Activated CD4-positive, alpha-beta T cell treated with anti-CD3 and anti-CD28 coated beads for 36 hours (primary cell): ENCODE measurements at regions not wholly inside any gene's neighbourhood (a gene's known extent, or its start where the extent isn't known, plus 50 kb on each side); places are given as distances from the start of the nearest gene placed in this dataset.
"Not testable (repeated sequence)": the region's sequence is repeated elsewhere in the genome, so short reads cannot be mapped to it uniquely, and the experiment has no call there.

Experiments used
- ATAC-seq: fragments of 200-7000 bp; cut with Tn5 transposase; one replicate; pipeline ENCODE4 v1.10.0; 2021; ENCODE audit warnings: mild to moderate bottlenecking, moderate library complexity
- CTCF ChIA-PET: fragments of 350-600 bp; sonication (Branson Sonifier 250); formaldehyde crosslinking; loops from one replicate; lab custom pipeline; 2021; ENCODE audit warnings: antibody characterized with exemption; lab: Charles Lee
- POLR2A ChIA-PET: fragments of 350-600 bp; sonication (Branson Sonifier 250); formaldehyde crosslinking; loops from one replicate; lab custom pipeline; 2021; ENCODE audit warnings: antibody characterized with exemption, inconsistent platforms; lab: Charles Lee
- DNase-seq: peaks from one replicate; pipeline ENCODE4 v3.0.0-alpha.2; 2020
- H3K27ac Mint-ChIP-seq: one replicate; pipeline ENCODE4 v1.8.0; 2021; ENCODE audit warnings: mixed read lengths
- H3K27me3 Mint-ChIP-seq: one replicate; pipeline ENCODE4 v1.8.0; 2021; ENCODE audit warnings: mixed read lengths
- H3K36me3 Mint-ChIP-seq: one replicate; pipeline ENCODE4 v1.8.0; 2021; ENCODE audit warnings: low read depth, mixed read lengths
- H3K4me1 Mint-ChIP-seq: one replicate; pipeline ENCODE4 v1.8.0; 2021; ENCODE audit warnings: mixed read lengths
- H3K4me3 Mint-ChIP-seq: one replicate; pipeline ENCODE4 v1.8.0; 2021; ENCODE audit warnings: mild to moderate bottlenecking, moderate library complexity, mixed read lengths
- H3K9me3 Mint-ChIP-seq: one replicate; pipeline ENCODE4 v1.8.0; 2021; ENCODE audit warnings: low read depth, mixed read lengths
- intact Hi-C, 2 experiments: fragments of 100-400 bp; cut with DNase I in 1 of 2; cut with micrococcal nuclease in 1 of 2; formaldehyde crosslinking; loops; one replicate each; pipeline versions ENCODE4 v1.14.2 to v1.15.1; 2022 to 2024; cut with DNase I, micrococcal nuclease

GRCh38 chr3:159052494-159052893 lies 250.6 kb downstream of the MFSD1 start:
- CTCF ChIA-PET, H3K9me3 Mint-ChIP-seq, H3K4me1 Mint-ChIP-seq, POLR2A ChIA-PET, H3K4me3 Mint-ChIP-seq, H3K27me3 Mint-ChIP-seq, intact Hi-C loops, H3K36me3 Mint-ChIP-seq, H3K27ac Mint-ChIP-seq, ATAC-seq, DNase-seq: not testable (repeated sequence)

DNA sequence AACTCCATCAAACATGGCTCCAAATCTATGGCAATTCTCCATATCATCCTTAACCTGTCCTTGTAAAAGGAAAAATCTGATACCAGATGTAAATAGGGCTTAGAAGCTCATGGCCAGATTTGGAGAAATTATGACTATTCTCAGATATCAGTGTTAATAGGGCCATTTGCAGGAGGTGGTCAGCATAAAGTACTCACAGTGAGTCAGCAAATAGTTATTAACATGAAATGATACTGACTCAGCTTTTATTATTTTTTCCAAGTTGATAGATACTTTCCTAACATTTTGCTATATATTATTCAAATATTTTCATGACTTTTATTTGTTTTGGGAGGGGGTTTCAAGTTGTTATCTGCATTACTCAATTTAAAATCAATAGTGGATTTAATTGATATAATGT lies 255.8 kb downstream of the MFSD1 start:
- ATAC-seq: no peak
- intact Hi-C loops: no loop called here

DNA sequence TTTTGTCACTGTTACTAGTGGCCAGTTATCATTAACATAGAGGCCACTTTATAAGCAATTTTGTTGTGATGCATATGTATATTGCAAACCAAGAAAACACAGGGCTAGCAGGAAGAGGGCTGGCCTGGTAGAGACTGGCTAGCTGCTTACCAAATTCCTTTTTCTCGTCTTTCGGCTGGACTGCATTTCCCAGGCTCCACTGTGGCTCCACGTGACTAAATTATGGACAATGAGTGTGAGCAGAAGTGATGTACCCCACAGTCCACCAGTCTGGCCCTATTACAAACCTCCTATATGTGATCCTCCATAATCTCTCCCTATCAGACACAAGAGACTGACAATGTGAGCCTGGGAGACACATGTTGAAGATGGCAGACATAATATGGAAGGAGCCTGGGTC lies 257.0 kb downstream of the MFSD1 start:
- ChIA-PET POLR2A (no interaction called here), CTCF (no interaction called here)
- Mint-ChIP-seq H3K9me3 (peaks cover 2% of the 10 kb centered on the region), H3K27ac (no peak overlapping the region), H3K36me3 (no peaks in the 10 kb centered on the region), H3K4me3 (no peak overlapping the region), H3K4me1 (no peaks in the 10 kb centered on the region), H3K27me3 (no peaks in the 10 kb centered on the region)
- DNase-seq: no peak
- no peak for ATAC-seq
- intact Hi-C loops: no loop called here

More for the DNA sequence above, 255.8 kb downstream of the MFSD1 start:
- Mint-ChIP-seq H3K36me3 (no peaks in the 10 kb centered on the region), H3K4me1 (no peaks in the 10 kb centered on the region), H3K27me3 (no peaks in the 10 kb centered on the region), H3K9me3 (peaks cover 2% of the 10 kb centered on the region), H3K4me3 (no peak overlapping the region), H3K27ac (no peak overlapping the region)
- POLR2A ChIA-PET: no interaction called here
- CTCF ChIA-PET: no interaction called here
- no peak for DNase-seq

GRCh38 chr3:159059395-159059794 lies 257.5 kb downstream of the MFSD1 start:
- POLR2A ChIA-PET: no interaction called here
- DNase-seq (no peak), ATAC-seq (no peak)
- CTCF ChIA-PET: no interaction called here
- peaks cover 2% of the 10 kb centered on the region for H3K9me3 Mint-ChIP-seq
- H3K27ac Mint-ChIP-seq: no peak overlapping the region
- intact Hi-C loops: no loop called here
- no peaks in the 10 kb centered on the region for H3K36me3 Mint-ChIP-seq
- no peaks in the 10 kb centered on the region for H3K4me1 Mint-ChIP-seq
- H3K4me3 Mint-ChIP-seq: no peak overlapping the region
- no peaks in the 10 kb centered on the region for H3K27me3 Mint-ChIP-seq

DNA sequence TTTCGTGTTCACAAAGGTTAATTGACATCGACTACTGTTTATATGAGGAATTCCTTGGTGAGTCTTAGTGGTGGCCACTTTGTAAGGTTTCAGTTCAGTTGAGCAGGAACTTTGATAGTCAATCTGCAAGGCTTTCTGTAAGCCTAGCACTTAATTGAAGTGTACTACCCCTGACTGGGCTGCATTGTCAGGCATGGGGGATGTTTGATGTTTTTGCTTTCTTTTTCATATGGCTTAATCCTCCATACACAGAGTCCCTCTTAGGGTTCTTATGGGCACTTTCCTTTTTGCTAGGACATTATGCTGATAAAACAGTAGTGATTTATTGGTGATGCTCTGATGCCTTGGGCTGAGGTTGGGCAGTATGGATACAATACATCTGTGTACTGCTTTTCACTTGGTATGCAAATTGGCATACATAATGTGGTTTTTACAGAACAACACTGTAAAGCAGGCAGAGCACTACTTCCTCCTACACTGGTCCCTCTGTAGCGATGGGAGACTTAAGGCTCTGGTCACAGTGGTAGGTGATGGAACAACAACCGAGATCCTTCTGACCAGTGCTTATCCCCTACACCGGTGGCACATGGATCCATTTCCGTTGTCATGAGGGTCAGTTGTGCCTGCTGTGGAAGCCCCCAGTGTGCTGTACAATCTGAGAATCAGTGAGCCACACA lies 261.0 kb downstream of the MFSD1 start:
- POLR2A ChIA-PET: no interaction called here
- no peak for ATAC-seq
- H3K27me3 Mint-ChIP-seq: peaks cover 2% of the 10 kb centered on the region

DNA sequence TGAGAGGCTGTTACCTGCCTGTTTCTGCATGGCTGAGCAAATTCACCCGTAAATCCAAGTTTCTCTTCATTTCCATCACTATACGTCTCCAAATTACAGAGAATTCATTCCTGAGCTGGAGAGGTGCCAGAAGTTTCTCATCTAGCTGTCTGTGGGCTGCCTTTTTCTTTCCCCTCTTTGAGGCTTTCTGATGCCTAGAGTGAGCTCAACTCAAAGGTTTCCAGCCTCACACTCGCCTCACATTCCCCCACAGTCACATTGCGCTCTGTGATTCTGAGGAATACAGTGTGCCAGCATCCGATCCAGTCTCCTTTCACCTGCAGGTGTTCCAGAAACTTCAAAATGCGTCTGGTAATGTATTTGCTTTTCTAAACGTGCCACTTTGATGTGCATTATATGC lies 267.2 kb downstream of the MFSD1 start, which contains the start of gene IQCJ:
TSS of gene IQCJ (plus strand) at position 229 of the 400 bp plus-strand sequence.
- intact Hi-C loops: no loop called here
- Mint-ChIP-seq H3K27me3 (peaks cover 6% of the 10 kb centered on the region), H3K9me3 (no peaks in the 10 kb centered on the region), H3K27ac (no peak within 1 kb of the TSS), H3K4me1 (no peaks in the 10 kb centered on the region), H3K4me3 (no peak within 1 kb of the TSS), H3K36me3 (no peaks in the 10 kb centered on the region)
- ChIA-PET POLR2A (no interaction called here), CTCF (no interaction called here)
- ATAC-seq: no peak
- DNase-seq: no peak

More for the DNA sequence above, 261.0 kb downstream of the MFSD1 start:
- Mint-ChIP-seq H3K4me1 (no peaks in the 10 kb centered on the region), H3K27ac (no peak overlapping the region), H3K36me3 (no peaks in the 10 kb centered on the region), H3K4me3 (no peak overlapping the region), H3K9me3 (peaks cover 2% of the 10 kb centered on the region)
- no peak for DNase-seq
- intact Hi-C loops: no loop called here
- CTCF ChIA-PET: interaction anchor here (0.6 to 0.8 kb wide), 2 partner anchors 189 to 1739 kb away, joined by 3 read pairs; no protein-coding TSS in a partner anchor

DNA sequence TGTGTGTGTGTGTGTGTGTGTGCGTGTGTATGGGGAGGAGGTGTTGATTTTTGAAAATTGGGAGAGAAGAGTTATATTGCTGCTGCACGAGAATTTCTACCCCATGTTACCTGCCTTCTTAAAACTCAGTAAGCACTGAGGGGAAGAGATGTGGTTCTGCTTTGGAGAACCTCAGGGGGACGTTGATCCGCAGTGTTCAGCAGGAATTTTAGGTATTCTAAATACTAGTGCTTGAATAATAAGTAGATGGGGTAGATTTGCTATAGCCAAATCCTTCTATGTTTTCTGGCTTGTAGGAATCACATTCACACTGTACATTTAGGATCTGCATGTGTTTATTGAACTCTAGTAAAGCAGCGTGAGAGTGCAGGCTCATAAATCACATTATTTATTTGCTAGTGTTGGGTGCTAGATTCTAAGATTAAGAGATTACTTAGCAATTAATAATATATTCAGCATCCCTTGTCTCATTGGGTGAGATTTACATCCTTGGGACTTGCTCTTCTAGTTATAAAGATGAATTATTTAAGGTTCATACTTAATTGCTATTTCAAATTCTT lies 268.1 kb downstream of the MFSD1 start:
- CTCF ChIA-PET: no interaction called here
- DNase-seq: no peak
- intact Hi-C loops: no loop called here
- no peak overlapping the region for H3K27ac Mint-ChIP-seq
- POLR2A ChIA-PET: no interaction called here
- no peaks in the 10 kb centered on the region for H3K9me3 Mint-ChIP-seq
- no peak for ATAC-seq
- no peak overlapping the region for H3K4me3 Mint-ChIP-seq
- H3K27me3 Mint-ChIP-seq: peaks cover 4% of the 10 kb centered on the region
- H3K36me3 Mint-ChIP-seq: no peaks in the 10 kb centered on the region
- H3K4me1 Mint-ChIP-seq: no peaks in the 10 kb centered on the region

DNA sequence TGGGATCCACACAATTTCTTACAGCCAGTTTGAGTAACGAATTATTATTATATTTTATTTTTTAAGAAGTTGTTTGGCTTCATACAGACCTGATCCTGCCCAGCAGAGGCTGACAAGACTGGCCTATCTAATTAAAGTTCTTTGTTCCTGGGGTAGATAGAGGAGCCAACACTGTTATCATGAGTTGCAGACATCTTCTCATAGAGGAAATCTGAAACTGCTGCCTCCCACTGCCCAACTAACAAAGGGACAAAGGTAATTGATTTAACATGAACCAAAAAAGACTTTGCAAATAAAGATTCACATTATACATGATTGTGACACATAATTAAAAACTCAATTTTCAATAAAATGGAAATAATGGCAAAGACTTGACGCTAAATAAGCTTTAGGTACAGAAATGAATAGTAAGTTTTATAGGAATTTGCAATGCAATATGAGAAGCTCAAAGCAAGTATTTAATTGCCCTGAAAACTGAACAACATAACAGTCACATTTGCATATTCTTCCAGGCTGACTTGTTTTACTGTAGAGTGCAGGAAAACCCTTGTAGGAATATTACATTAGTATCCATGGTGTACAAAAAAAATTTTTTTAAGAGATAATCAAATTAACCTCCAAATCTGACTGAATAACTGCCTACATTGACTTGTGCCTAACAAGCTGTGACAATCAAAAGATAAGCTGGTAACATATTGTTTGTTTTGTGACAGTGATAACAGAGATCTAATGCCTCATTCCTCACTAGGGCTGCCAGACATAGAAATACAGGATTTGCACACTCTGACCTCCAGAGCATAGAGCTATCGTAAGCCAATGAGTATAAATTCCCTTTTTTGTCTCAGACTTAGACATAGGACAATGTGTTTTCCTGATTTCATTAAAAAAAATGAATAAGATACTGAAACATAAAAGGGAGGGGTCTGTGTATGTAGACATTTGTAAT lies 273.2 kb downstream of the MFSD1 start:
- H3K9me3 Mint-ChIP-seq: no peaks in the 10 kb centered on the region
- intact Hi-C loops: no loop called here
- peaks cover 2% of the 10 kb centered on the region for H3K27me3 Mint-ChIP-seq
- H3K36me3 Mint-ChIP-seq: no peaks in the 10 kb centered on the region
- no peak overlapping the region for H3K4me3 Mint-ChIP-seq
- CTCF ChIA-PET: no interaction called here
- H3K27ac Mint-ChIP-seq: no peak overlapping the region
- H3K4me1 Mint-ChIP-seq: no peaks in the 10 kb centered on the region
- POLR2A ChIA-PET: no interaction called here
- DNase-seq (no peak), ATAC-seq (no peak)

DNA sequence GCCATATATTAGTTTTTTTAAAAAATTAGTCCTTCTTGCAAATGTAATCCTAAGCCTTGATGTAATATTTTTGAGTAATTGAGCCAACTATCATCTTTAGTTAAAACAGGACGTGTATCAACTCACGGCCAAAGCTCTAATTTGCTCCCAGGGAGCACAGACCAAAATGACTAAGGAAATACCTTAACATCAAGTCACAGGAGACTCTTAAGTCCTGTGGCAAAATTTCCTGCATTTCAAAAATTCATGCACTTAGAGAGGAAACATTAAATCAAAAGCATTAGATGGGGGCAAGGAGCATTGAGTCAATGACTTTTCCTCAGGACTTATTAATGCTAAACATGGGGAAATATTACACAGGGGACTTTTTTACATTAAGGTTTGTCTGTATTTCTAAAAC lies 276.0 kb downstream of the MFSD1 start:
- Mint-ChIP-seq H3K9me3 (no peaks in the 10 kb centered on the region), H3K4me3 (no peak overlapping the region), H3K27me3 (peaks cover 2% of the 10 kb centered on the region), H3K36me3 (no peaks in the 10 kb centered on the region), H3K4me1 (no peaks in the 10 kb centered on the region), H3K27ac (no peak overlapping the region)
- CTCF ChIA-PET: interaction anchor here (0.9 kb wide), 1 partner anchor 548 kb away, joined by 3 read pairs; no protein-coding TSS in a partner anchor
- POLR2A ChIA-PET: no interaction called here
- DNase-seq (no peak), ATAC-seq (no peak)
- intact Hi-C loops: no loop called here

- POLR2A ChIA-PET: no interaction called here
- DNase-seq: no peak
- Mint-ChIP-seq H3K36me3 (no peaks in the 10 kb centered on the region), H3K27ac (no peak overlapping the region), H3K4me1 (no peaks in the 10 kb centered on the region), H3K4me3 (no peak overlapping the region), H3K27me3 (no peaks in the 10 kb centered on the region), H3K9me3 (peaks cover 4% of the 10 kb centered on the region)
- CTCF ChIA-PET: no interaction called here
- no peak for ATAC-seq
- intact Hi-C loops: no loop called here
These were observed 278.4 kb downstream of the MFSD1 start for GRCh38 chr3:159080256-159080655.

DNA sequence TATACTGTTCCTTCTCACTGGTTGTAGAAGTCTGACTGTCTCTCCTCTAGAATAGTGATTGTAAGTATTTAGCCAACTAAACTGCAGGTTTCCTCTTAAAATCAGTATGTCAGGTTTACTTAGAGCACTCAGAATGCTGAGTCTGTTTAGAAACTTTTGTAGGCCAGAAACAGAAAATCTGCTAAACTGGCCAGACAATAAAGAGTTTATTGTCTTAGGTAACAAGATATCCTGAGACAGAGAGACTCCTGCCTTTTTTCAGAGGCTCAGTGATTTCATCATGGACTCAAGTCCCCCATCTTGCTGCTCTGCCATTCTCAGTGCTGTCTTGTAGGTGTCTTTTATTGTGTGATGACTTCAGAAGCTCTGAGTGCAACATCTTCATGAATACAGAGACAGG lies 279.0 kb downstream of the MFSD1 start:
- peaks cover 4% of the 10 kb centered on the region for H3K9me3 Mint-ChIP-seq
- H3K27me3 Mint-ChIP-seq: no peaks in the 10 kb centered on the region
- no peaks in the 10 kb centered on the region for H3K36me3 Mint-ChIP-seq
- intact Hi-C loops: no loop called here
- no peak overlapping the region for H3K4me3 Mint-ChIP-seq
- CTCF ChIA-PET: no interaction called here
- no peaks in the 10 kb centered on the region for H3K4me1 Mint-ChIP-seq
- DNase-seq (no peak), ATAC-seq (no peak)
- POLR2A ChIA-PET: no interaction called here
- no peak overlapping the region for H3K27ac Mint-ChIP-seq
